Panc1 (cell line): ENCODE measurements at regions not wholly inside any gene's neighbourhood (a gene's known extent, or its start where the extent isn't known, plus 50 kb on each side); places are given as distances from the start of the nearest gene placed in this dataset.

Experiments
- CTCF ChIP-seq: fragments of 450-650 bp; IDR thresholded peaks from 2 replicates; pipeline ENCODE4 v1.5.1; 2017; ENCODE audit warnings: mild to moderate bottlenecking
- POLR2AphosphoS5 ChIP-seq: IDR thresholded peaks from 2 replicates; pipeline ENCODE4 v1.6.1; 2012; ENCODE audit warnings: mild to moderate bottlenecking, low read depth, low read length, moderate library complexity
- REST ChIP-seq, 2 experiments: IDR thresholded peaks; 2 replicates each; pipeline ENCODE4 v1.6.1; 2011 to 2012; ENCODE audit warnings: low read depth in 2 of 2, control low read depth in 1 of 2, low read length in 1 of 2, mild to moderate bottlenecking in 1 of 2, moderate library complexity in 1 of 2; ENCODE audit not compliant: insufficient read depth in 1 of 2

DNA sequence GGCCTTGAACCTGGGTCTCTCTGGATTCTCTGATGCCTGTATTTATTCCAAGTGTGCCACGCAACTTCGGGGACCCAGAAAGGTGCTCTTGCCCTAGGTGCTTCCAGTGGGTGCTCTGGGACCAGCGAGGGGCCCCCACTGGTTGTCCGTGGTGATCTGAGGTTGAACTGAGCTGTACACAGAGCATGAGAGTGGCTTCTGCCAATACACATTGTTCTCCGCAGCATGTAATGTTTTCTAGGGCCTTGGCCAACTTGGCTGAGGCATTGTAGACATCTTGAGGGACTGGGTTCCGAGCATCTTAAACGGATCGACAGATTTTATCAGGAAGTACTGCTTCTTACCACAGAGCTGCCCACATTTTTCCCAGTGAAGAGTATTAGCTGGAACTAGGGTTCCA lies 117.9 kb downstream of the MTX3 start:
- TF ChIP-seq CTCF (no peak), POLR2AphosphoS5 (no peak), REST (IDR thresholded peaks at IDR 0.05; ENCODE audit: insufficient read depth in 1 of 2, low read depth in 2 of 2, low read length in 1 of 2) (no peak)
